ENCODE measurements at regions not wholly inside any gene's neighbourhood (a gene's known extent, or its start where the extent isn't known, plus 50 kb on each side); places are given as distances from the start of the nearest gene placed in this dataset.

DNA sequence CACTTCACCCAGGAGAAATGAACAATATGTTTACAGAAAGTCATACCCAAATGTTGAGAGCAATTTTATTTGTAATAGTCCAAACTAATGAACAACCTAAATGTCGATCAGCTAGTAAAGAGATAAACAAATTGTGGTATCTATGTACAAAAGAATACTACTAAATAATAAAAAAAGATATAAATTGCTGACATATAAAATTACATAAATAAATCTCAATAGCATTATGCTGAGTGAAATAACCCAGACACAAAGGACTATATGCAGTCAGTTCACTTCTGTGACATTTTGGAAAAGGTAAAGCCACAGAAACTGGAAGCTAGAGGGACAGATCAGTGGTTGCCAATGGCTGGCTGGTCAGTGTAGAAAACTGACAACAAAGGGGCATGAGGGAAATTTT lies 346.0 kb upstream of the PCDH20 start:
- no peak overlapping the region for H3K27ac ChIP-seq (ENCODE audit: control insufficient read depth, insufficient read depth)
- DNase-seq (ENCODE audit: low read depth, low spot score) (no peak), FAIRE-seq (no peak), ATAC-seq (no peak)
- H3K79me2 ChIP-seq (ENCODE audit: control insufficient read depth, insufficient read depth, low read length) = no peaks in the 10 kb centered on the region
- intact Hi-C loops (cut with micrococcal nuclease; ENCODE audit: unreplicated experiment) (no loop called here), in situ Hi-C loops (cut with MboI) (no loop called here)
- H3K36me3 ChIP-seq (ENCODE audit: control insufficient read depth in 2 of 2, insufficient read depth in 2 of 2, low read length in 1 of 2) = no peaks in the 10 kb centered on the region
- H3K27me3 ChIP-seq (replicated peaks in 1 of 2; ENCODE audit: control insufficient read depth in 2 of 2, insufficient read depth in 2 of 2, low read length in 1 of 2) = no peaks in the 10 kb centered on the region
- H4K20me1 ChIP-seq (ENCODE audit: control insufficient read depth, insufficient read depth) = no peaks in the 10 kb centered on the region
- ChIA-PET RAD21 (ENCODE audit: unreplicated experiment) (no interaction called here), SMC1A (ENCODE audit: uncharacterized antibody, unreplicated experiment) (interaction anchor here (0.6 kb wide), 1 partner anchor 16 kb away, joined by 4 read pairs; no protein-coding TSS in a partner anchor), POLR2A (no interaction called here), CTCF (no interaction called here)
- no peak overlapping the region for H2AFZ ChIP-seq (ENCODE audit: control insufficient read depth, low read depth, low read length)
- TF ChIP-seq GABPA (IDR thresholded peaks at IDR 0.05; ENCODE audit: low read depth) (no peak), NRF1 (conservative IDR thresholded peaks at IDR 0.05; ENCODE audit: low read depth, low read length) (no peak), NFYA (IDR thresholded peaks at IDR 0.05; ENCODE audit: borderline replicate concordance, low read depth, low read length) (no peak), STAT3 (IDR thresholded peaks at IDR 0.05; ENCODE audit: low read depth, low read length) (no peak), SRF (IDR thresholded peaks at IDR 0.05; ENCODE audit: low read depth in 2 of 2, low read length in 2 of 2) (no peak), RFX5 (IDR thresholded peaks at IDR 0.05; ENCODE audit: low read depth, low read length) (no peak), ASH2L (IDR thresholded peaks at IDR 0.05; ENCODE audit: borderline replicate concordance, low read depth) (no peak), MEF2B (IDR thresholded peaks at IDR 0.05; ENCODE audit: partially characterized antibody, poor library complexity, severe bottlenecking) (no peak), PAX8 (IDR thresholded peaks at IDR 0.05) (no peak), ZBED1 (IDR thresholded peaks at IDR 0.05; ENCODE audit: borderline replicate concordance) (no peak), SUZ12 (IDR thresholded peaks at IDR 0.05; ENCODE audit: unreplicated experiment) (no peak), CHD1 (IDR thresholded peaks at IDR 0.05; ENCODE audit: low read depth, low read length) (no peak)
- TF ChIP-seq, protein P1, sequence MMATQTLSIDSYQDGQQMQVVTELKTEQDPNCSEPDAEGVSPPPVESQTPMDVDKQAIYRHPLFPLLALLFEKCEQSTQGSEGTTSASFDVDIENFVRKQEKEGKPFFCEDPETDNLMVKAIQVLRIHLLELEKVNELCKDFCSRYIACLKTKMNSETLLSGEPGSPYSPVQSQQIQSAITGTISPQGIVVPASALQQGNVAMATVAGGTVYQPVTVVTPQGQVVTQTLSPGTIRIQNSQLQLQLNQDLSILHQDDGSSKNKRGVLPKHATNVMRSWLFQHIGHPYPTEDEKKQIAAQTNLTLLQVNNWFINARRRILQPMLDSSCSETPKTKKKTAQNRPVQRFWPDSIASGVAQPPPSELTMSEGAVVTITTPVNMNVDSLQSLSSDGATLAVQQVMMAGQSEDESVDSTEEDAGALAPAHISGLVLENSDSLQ (IDR thresholded peaks at IDR 0.05) = no peak
- TF ChIP-seq, protein P2, sequence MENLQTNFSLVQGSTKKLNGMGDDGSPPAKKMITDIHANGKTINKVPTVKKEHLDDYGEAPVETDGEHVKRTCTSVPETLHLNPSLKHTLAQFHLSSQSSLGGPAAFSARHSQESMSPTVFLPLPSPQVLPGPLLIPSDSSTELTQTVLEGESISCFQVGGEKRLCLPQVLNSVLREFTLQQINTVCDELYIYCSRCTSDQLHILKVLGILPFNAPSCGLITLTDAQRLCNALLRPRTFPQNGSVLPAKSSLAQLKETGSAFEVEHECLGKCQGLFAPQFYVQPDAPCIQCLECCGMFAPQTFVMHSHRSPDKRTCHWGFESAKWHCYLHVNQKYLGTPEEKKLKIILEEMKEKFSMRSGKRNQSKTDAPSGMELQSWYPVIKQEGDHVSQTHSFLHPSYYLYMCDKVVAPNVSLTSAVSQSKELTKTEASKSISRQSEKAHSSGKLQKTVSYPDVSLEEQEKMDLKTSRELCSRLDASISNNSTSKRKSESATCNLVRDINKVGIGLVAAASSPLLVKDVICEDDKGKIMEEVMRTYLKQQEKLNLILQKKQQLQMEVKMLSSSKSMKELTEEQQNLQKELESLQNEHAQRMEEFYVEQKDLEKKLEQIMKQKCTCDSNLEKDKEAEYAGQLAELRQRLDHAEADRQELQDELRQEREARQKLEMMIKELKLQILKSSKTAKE (IDR thresholded peaks at IDR 0.05; ENCODE audit: low read depth, poor library complexity, severe bottlenecking) = no peak
- TF ChIP-seq, protein P3, sequence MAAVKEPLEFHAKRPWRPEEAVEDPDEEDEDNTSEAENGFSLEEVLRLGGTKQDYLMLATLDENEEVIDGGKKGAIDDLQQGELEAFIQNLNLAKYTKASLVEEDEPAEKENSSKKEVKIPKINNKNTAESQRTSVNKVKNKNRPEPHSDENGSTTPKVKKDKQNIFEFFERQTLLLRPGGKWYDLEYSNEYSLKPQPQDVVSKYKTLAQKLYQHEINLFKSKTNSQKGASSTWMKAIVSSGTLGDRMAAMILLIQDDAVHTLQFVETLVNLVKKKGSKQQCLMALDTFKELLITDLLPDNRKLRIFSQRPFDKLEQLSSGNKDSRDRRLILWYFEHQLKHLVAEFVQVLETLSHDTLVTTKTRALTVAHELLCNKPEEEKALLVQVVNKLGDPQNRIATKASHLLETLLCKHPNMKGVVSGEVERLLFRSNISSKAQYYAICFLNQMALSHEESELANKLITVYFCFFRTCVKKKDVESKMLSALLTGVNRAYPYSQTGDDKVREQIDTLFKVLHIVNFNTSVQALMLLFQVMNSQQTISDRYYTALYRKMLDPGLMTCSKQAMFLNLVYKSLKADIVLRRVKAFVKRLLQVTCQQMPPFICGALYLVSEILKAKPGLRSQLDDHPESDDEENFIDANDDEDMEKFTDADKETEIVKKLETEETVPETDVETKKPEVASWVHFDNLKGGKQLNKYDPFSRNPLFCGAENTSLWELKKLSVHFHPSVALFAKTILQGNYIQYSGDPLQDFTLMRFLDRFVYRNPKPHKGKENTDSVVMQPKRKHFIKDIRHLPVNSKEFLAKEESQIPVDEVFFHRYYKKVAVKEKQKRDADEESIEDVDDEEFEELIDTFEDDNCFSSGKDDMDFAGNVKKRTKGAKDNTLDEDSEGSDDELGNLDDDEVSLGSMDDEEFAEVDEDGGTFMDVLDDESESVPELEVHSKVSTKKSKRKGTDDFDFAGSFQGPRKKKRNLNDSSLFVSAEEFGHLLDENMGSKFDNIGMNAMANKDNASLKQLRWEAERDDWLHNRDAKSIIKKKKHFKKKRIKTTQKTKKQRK (IDR thresholded peaks at IDR 0.05; ENCODE audit: low read depth, low read length) = no peak
- TF ChIP-seq, protein P4, sequence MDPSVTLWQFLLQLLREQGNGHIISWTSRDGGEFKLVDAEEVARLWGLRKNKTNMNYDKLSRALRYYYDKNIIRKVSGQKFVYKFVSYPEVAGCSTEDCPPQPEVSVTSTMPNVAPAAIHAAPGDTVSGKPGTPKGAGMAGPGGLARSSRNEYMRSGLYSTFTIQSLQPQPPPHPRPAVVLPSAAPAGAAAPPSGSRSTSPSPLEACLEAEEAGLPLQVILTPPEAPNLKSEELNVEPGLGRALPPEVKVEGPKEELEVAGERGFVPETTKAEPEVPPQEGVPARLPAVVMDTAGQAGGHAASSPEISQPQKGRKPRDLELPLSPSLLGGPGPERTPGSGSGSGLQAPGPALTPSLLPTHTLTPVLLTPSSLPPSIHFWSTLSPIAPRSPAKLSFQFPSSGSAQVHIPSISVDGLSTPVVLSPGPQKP (IDR thresholded peaks at IDR 0.05; ENCODE audit: low read depth, low read length) = no peak
- no peak overlapping the region for H3K4me3 ChIP-seq
- H3K9me3 ChIP-seq (replicated peaks; ENCODE audit: control insufficient read depth, insufficient read depth, low read length) = no peaks in the 10 kb centered on the region
- H3K9ac ChIP-seq (ENCODE audit: control insufficient read depth, insufficient read depth, low read length) = no peak overlapping the region
- no peaks in the 10 kb centered on the region for H3K4me1 ChIP-seq (ENCODE audit: control insufficient read depth, insufficient read depth, low read length)
- WGBS (ENCODE audit: insufficient coverage, insufficient replicate concordance, low lambda C conversion rate, missing lambda C conversion rate) = 0% methylated on average over 1 of the region's 1 CpG
- H3K4me2 ChIP-seq (ENCODE audit: control insufficient read depth, insufficient read depth) = no peak overlapping the region
- no TSS peak for BruUV-seq (replicated peaks)
